LNCAP (cell line): ENCODE measurements at regions not wholly inside any gene's neighbourhood (a gene's known extent, or its start where the extent isn't known, plus 50 kb on each side); places are given as distances from the start of the nearest gene placed in this dataset.

Source experiments
- CTCF ChIP-seq: fragments of 450-650 bp; IDR thresholded peaks from 2 replicates; pipeline ENCODE4 v1.5.1; 2017; ENCODE audit warnings: mild to moderate bottlenecking

GRCh38 chr10:35835545-35835944 lies 193.4 kb upstream of the FZD8 start:
- no peak for TF ChIP-seq CTCF

- no peak for TF ChIP-seq CTCF
Measured at GRCh38 chr10:35834877-35835494, 192.9 kb upstream of the FZD8 start.

- TF ChIP-seq CTCF = no peak
Measured at GRCh38 chr10:35827783-35828182, 185.7 kb upstream of the FZD8 start.

GRCh38 chr10:35824704-35825103 lies 182.6 kb upstream of the FZD8 start:
- no peak for TF ChIP-seq CTCF

GRCh38 chr10:35822316-35822715 lies 180.2 kb upstream of the FZD8 start:
- TF ChIP-seq CTCF = peak; percentile 13; the same call in 1 of the 2 replicates

- no peak for TF ChIP-seq CTCF
Measured at GRCh38 chr10:35821339-35821911, 179.3 kb upstream of the FZD8 start.

- TF ChIP-seq CTCF = no peak
Measured at GRCh38 chr10:35819736-35820135, 177.6 kb upstream of the FZD8 start.

GRCh38 chr10:35819011-35819410 lies 176.9 kb upstream of the FZD8 start:
- no peak for TF ChIP-seq CTCF
